Right forelimb (tissue), 1 donor: ENCODE measurements at regions not wholly inside any gene's neighbourhood (a gene's known extent, or its start where the extent isn't known, plus 50 kb on each side); places are given as distances from the start of the nearest gene placed in this dataset.

ENCODE experiments used
- DNase-seq: peaks from one replicate; pipeline ENCODE4 v3.0.0-alpha.2; 2018

DNA sequence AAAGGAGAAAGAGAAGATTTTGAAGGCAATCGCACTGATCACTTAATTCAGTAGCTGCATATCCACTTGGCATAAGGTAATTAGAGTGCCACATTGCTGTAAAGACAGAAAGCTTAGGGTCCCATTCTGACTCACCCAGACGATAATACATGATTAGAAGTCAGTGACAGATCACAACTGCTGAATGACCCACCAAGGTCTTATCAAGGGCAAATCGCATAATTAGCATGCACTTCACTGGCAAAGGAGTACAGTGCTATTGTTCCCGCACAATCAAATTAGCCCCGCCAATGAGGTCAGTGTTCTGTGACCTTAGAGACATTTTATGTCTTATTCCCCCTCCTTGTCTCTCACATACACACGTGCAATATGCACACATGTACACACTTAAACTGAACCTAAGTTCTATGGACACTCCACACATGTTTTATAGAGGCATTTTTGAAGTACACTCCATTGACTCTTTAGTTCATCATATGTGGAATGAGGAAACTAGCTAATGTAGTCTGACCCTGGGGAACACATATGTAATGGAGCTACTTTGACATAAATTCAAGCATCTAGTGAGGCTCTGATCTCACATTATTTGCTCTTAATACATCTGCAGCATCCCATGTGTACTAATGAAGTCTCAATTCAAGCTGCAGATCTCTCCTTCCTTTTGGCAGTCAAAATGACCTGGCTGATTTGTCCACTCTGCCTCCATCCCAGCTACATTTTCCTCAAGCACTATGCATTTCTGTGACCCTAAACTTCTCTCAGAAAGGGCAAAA, 673.8 kb upstream of the FANCL start:
- no peak for DNase-seq

DNA sequence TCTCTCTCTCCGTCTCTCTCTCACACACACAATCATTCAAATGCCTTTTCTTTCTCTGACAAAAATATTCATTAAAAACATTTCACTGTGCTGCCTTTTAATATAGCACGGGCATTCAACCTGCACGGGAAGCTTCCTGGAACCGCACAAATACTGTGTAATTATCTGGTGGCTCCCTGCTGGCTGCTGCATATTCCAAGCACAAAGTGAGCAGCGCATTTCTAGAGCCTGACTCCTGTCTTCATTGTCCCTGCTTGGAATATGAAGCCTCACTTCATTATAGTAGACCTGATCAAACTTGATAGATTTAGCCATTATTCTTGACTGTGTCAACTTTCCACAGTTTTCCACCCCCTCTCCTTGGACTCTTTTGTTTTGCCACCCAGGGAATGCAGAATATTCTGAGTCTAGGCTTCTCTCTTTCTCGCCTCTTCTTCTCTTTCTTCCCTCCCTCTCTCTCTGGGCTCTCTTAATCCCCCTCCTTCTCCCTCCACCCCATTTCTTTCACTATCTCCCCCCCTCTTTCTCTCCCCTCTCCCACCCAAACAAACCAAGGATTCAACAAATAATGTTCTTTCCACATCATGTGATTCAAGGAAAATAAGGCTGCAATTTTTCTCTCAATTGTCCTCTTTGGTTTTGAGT, 672.1 kb upstream of the FANCL start:
- DNase-seq, result no peak

DNA sequence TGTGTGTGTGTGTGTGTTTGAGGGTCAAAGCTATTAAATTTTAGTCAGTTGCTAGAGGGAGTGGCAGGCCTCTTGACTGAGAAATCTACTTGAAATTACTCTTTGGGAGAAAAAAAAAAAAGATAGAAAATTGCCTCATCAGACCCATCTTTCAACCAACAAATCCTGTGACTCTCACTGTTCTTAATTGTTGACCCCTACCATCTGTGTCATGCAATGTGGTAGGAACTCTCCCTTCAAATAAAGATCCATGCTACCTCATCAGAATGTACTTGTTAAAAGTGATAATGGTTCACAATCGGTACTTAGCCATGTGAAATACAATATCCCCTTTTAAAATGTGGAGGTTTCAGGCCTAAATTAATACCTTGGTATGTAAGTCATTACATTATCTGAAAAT, 670.8 kb upstream of the FANCL start:
- no peak for DNase-seq

DNA sequence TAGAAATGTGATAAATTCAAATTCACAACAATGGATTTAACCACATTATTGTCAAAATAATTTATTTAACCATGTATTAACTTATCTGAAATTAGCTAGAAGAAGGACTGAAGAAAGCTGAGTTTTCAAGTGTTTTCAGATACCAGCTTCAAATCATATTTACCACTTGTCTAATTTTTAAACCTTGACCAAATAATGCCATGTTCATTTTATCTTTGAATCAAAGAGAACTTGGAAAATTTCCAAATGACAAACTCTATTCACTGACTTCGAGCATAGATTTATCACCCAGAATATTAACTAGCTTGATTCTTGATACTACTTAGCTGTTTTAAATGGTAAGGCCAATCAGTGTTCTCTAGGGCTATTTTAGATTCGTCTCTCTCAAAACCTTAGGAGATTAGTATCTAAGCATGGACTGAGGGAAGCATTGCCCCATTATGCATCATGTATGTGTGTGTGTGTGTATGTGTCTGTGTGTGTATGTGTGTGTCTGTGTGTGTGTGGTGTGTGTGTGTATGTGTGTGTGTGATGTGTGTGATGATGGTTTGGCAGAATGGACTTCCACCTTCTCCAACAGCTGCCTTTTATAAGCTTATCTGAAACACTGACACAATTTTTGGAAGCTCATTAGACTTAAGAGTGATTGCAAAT, 667.5 kb upstream of the FANCL start:
- no peak for DNase-seq

DNA sequence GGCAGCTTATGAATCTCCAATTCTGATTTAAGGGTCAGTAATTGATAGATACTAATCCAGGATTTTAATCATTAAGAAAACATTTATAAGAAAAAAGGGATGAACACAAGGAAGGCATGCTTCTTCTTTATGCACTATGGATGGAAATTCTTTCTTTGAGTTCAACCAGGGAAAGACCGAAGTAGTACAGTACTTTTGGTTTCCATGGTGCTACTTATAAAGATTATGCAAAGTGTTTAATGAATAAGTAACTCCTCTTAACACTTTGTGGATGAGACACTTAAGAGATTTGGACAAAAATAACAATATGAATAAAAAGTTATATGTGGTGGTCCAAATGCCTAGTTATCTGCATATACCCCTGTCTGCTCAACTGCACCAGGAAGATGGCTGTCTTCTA, 666.5 kb upstream of the FANCL start:
- no peak for DNase-seq

DNA sequence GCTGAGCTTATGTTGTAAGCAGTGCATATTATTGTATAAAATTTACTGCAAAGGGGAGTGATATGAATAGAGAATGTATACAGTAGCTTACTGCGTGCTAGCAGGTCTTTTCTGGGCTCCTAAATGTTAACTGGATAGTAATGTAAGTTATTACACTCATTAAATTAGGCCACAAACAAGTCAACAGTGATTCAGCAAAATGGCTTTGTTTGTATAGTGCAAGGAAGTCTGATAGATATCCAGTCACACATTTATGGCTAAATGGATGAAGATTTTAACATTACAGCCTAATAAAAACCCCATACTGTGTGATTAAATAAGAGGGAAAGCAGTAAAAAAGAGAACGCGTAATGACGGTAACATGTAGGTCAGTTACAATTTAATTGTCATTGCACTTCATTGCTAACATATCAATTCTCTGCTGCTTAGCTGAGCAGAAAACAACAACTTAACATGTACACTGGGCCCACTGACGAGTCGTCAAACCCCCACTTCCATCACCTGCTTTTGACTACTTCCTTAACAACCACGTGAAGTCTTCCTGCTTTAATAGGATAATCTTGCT, 665.0 kb upstream of the FANCL start:
- no peak for DNase-seq

DNA sequence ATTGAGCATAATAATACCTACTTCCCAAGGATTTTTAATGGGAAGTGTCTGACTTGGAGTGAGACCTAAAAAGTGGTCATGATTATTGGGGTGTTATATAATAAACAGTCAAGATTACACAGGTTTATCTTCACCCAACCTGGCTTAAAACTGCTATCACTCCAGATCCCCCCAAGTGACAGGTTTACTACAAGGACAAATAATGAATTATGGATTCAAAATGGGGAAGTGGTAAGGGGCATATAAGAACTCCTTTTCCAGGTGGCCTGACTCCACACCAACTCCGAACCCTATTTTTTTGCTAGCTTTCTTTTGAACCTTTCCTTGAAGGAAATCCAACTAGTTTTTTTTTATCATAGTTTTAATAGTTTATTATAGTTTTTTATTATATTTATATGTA, 663.0 kb upstream of the FANCL start:
- no peak for DNase-seq

DNA sequence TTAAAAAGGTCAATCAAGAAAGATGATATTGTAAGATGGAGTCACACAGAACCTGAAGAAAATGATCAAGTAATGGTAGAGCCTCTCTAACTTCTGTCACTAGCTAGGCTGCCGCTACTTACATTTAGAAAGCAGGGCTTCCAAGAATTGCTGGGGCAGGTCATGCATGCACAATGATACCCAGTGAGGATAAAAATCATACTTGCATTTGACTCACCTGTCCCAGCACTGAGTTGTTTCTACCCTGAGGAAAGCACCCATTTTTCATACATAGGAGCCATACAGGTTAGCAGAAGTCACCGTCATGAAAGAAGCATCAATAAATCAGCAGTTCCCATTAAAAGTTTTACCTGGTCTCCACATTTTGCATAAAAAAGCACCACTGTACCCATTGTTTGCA, 662.3 kb upstream of the FANCL start:
- no peak for DNase-seq

DNA sequence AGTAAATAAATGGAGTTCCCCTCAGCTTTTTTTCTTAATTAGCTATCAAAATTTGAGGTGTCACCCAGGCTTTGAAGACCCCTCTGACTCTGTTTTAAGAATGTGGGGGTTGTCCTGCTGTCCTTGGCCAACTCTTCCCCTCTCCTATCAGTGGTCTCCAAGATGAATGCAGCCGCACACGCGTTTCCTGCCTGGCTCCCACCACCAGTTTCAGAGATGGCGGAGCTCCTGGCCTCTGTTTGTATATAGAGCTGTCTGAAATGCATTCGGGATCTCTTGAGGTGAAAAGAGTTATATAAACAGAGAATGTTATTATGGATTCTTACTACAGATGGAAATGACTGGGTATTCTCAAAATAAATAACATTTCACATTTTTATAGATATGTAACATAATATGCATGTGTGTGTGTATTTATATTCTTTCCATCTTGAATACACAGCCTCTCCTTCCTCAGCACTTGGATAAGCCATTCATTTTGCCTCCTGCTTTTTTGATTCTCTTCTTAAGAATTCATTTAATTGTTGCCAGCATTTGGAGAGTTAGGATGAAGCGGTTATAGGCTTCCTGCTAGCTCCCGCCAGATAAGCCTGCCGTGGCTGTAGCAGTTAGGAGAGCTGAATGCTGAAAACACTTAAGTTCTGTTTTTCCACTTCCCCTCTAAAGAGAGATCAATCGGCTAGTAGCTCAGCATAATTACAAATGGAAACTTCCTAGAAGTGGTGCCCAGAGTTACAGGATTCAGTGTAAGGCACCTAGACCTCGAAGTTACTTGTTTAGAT, 659.3 kb upstream of the FANCL start:
- DNase-seq, result no peak

DNA sequence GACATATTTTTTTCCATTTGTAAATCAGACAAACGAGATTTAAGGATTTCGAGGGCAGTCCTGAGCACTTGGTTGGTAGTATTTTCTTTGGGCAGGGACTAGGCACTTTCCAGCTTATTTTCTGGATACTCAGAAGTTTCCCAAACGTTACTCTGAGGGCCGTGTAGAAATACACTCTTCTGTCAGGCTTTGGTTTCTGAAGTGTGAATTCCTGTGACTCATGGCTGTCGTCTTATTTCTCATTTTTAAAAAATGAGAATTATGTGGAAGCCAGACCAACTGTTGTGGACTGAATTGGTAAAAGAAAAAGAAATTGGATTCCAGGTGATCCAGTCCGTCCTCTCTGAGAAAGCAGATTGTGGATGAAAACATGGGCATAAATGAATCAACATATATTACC, 658.6 kb upstream of the FANCL start:
- no peak for DNase-seq

DNA sequence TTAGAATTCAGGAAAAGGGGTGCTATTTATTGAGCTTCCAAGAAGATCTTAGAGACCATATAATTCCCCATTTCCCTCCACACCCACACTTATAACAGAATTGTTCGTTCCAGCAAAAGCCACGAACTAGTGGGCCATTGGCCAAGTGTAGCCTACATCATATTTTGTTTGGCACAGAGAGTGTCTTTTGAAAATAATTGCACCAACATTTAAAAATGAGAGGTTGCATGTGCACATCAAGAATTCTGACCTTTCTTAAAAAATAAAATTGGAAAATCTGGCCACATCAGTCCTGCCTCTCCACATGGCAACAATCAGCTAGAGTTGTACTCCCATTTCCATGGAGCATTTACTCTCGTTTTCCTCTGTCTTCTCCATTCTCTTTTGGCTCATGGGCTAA, 655.5 kb upstream of the FANCL start:
- DNase-seq, result peak; percentile 64

DNA sequence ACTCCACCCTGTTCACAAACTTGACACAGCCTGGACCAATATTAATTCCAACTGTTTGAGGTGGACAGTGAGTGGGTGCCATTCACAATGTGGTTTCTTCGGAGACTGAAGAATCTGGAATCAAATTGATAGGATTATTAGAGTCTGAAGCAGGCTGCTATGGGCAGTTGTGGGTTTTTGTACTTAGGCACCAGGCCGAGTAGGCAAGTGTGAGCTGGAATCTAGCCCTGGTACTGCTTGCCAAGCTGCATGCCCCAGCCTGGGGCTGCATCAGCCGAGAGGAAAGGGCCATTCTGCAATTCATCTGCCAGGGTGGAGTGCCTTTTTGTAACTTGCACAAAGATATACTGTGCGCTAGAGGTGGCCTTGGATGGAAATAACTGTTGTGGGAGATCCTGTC, 654.7 kb upstream of the FANCL start:
- DNase-seq, result no peak

DNA sequence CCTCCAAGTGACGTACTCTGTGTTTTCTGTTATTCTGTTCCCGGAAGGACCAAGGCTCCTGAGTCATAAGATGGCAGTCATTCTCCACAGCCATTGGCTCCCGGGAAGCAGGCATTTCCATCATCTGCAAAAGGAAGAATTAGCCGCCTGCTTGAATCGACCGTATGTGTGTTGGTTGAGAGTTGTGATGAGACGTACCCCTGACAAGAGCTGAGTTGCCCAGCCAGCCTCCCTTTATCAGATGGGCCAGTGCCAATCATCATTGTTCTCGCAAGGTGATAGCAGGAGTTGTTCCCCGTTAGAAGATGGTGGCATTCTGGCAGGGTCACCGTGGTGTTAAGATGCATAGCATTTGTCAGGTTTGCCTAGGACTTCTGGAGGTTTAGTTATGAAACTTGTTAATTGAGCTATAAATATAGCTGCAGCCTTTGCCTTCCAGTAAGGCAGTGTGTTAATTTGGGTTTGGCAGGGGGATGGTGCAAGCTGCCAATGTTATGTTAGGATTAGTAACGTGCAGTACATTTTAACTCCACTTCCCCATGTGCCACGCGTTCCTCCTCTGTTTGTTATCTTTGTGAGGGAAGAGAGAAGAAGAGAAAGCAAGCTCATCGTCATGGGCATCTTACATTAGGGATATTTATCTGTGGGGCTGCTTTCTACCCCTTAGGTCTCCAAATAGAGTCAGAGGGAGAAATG, 652.7 kb upstream of the FANCL start:
- DNase-seq, result no peak

DNA sequence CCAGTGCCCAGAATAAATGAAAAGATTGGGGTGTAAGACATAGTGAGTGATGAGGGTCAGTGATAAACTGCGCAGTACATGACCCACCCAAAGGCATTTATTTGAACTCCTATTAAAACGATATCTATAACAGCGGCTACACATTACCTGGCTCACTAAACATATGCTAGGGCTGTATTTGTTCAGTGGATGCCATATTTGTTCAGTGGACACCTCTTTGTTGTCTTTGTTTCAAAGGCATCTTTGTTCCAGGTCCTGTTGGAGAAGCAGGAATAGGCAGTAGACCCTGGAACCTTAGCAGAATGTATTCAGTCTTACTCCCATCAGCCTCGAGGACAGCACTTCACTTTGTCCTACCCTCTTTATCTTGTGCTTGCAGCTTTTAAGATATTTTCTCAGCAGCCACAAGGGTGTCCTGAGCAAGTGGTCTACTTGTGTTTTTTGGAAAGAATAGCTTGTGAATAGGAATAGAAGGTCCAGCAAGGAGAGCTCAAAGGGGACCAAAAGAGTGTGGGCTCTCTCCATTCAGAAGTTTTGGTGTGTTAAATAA, 650.8 kb upstream of the FANCL start:
- no peak for DNase-seq

DNA sequence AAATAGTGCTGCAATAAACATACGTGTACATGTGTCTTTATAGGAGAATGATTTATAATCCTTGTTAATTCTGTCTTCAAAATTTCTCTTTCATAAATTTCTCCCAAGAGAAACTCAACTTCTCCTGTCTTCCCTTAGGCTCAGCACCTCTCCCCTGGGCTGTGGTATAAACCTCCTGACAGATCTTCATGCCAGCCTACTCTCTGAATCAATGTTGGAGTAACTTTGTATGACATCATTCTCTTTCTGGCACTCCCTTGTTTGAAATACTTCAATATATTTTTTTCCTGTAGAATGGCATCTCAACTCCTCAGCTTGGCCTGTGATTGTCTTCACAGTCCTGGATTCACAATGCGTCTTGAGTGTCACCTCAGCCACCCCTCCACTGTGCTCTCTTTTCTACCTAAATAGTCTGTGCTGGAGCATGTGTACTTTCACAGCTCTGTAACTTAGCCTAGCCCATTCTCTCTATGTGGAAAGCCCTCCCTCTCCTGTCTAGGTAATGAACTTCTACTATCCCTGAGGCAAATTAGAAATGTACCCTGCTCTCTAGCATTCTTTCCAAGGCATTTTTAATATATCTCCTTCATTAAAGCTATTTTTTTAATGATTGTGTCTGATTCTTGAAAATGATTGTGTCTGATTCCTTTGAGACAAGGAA, 649.9 kb upstream of the FANCL start:
- no peak for DNase-seq

DNA sequence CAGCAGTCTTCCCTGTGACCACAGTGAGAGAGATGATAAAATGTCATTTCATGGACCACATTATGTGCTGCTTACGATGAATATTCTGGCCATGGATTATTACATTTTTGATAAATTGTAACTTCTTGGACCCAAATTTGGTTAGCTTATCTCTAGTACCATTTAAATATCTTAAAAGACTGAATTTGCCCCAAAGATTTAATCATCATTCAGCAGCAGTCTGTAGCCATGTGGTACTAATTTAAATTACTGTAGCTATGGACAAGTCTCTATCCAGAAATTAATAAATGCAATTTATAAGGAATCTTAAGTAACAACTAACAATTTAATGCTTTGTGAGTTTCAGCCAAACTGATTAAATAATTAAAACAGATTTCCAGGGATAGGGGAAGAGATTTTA, 644.9 kb upstream of the FANCL start:
- no peak for DNase-seq

DNA sequence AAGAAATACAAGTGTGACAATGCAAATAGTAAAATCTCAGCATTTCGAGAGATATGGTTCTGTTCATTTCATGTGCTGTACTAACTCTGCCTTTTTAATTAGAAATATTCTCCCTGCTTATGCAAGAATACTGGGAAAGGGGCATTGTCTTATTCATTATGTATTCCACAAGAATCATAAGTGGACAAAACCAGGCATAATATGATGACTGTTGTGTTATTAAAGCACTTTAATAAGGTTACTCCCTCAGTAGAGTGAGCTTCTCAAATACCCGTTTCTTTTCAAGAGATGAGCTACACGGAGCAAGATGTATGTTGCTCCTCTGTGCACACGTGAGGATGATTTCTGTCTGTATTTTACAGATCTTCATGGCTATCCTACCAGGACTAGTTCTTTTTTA, 638.7 kb upstream of the FANCL start:
- DNase-seq, result no peak

DNA sequence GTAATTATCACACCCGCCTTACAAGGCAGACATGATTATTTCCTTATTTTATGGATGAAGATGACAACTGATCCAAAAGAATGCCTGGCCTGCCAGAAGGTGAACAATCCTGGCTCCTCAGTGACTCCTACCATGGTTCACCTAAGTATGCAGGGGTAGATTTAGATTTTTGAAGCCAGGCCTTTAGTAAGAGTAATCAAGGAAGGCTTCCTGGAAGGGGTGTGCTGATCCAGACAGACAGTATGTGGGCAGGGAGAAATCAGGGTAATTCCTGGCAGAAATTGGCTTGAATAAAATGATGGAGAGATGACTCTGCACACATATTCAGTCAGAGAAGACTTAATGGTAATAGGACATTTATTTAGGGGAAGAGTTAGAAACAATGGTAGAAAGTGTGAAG, 637.7 kb upstream of the FANCL start:
- no peak for DNase-seq

DNA sequence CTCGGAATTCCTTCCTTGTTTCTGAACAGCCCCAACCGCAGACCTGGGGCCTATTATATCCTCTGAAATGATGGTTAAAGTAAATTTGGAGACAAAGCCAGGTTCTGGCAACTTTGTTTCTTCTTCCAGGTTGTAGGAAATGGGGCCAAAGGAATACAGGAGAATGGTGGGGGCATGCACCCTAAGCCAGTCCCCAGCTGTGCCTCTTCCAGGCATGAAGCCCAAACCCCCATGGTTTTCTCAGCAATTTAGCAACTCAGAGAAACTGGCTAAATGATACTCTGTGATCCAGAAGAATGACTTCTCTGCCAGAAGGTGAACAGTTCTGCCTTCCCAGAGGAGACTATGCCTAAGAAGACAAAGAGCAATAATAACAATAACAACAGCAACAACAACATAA, 635.0 kb upstream of the FANCL start:
- DNase-seq, result no peak

DNA sequence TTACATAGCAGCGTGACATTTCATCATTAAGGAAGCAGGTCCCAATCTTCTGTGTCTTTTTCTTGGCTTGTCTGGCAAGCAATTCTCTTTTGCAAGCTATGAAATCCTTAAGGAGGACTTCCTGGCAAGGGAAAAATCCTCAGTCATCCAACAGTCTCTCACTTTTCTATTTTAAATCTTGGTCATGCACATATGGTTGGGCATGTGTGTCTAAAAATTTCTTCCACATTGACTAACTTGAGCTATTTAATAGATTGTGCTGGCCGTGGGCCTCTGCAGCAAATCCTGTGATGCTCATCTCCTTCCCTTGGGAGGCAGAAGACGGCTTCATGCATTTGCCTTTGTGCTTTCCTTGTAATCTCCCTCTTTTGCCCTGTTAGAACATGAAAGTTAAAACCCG, 634.3 kb upstream of the FANCL start:
- no peak for DNase-seq

DNA sequence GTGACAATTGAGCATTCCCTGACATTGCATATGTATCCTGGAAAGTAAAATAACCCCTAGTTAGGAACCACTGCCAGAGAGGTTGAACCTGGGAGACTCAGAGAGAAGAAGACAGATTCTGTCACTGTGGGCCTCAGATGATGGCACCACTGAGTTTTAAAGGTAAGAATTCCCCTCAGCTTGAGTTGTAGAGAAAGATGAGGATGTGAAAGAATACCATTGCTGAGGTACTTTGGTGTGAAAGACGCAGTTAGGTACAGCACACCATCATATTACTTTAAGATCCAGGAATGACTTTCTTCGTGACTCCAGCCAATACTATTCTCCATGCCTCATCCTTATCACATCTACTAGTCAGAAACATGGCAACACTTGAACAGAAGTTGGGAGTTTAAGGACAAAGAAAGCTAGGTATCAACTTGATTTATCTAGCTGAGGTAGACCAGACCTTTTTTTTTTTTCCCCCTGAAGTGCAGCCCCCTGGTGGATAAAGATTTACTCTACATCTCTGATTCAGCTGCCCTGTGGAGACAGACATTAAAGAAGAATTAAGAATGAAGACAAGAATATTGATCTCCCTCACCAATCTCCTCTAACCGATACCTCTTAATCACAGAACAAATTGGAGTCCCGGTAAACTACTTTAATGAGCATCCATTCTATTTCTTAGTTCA, 630.5 kb upstream of the FANCL start:
- DNase-seq, result no peak
